GM20431 (cell line): ENCODE measurements at regions not wholly inside any gene's neighbourhood (a gene's known extent, or its start where the extent isn't known, plus 50 kb on each side); places are given as distances from the start of the nearest gene placed in this dataset.

Experiments used
- in situ Hi-C: fragments of 300-500 bp; cut with MseI, MboI; formaldehyde crosslinking; loops from one replicate; pipeline ENCODE4 v1.15.0; 2020; ENCODE audit warnings: low sequenced_read_pairs; ENCODE audit not compliant: unreplicated experiment

DNA sequence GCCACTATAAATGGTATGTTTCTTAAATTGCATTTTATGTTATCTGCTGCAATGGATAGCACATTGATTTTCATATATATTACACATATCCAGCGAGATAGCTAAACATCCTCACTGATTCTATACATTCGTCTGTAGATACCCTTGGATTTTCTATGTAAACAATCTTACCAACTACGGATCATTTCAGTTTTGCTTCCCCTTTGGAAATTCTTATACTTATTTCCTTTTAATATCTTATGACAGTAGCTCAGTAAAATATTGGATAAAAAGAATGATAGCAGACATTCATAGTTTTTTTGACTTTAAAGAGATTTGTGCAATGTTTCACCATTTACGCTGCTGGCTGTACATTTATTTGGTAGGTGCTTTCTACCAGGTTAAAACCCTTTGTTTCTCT, 254.9 kb downstream of the SYK start:
- in situ Hi-C loops, result no loop called here

DNA sequence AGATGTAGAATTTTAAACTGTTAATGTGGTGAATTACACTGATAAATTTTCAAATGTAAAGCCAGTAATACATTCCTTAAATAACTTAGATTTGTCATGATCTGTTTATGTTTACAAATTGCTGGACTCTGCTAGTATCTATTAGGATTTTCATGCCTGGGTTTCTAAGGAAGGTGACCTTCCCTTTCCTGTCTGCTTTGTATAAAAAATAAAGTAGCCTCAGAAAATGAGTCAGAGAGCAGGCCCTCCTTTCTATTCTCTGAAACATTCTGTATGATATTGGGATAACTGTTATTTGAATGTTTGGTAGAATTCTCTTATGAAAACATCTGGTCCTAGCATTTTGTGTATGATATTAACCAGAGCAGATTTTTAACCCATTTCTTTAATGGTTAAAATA, 255.3 kb downstream of the SYK start:
- in situ Hi-C loops, result no loop called here

DNA sequence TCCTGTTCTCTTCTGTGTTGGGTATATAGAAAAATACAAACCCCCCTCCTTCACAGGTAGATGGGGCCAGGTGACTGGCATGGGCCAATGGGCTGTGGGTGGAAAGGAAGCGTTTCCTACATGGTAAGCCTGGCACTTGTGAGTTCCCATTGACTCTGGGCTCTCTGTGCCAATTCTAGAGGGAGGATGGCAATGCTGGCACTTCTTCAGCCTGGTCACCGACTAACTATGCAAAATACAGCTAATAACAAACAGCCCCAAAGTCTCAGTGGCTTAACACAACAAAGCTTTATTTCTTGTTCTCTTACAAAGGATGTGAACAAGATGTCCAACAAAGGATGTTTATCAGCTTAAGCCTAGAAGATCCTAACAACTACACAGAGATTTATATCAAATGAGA, 258.1 kb downstream of the SYK start:
- in situ Hi-C loops, result no loop called here

DNA sequence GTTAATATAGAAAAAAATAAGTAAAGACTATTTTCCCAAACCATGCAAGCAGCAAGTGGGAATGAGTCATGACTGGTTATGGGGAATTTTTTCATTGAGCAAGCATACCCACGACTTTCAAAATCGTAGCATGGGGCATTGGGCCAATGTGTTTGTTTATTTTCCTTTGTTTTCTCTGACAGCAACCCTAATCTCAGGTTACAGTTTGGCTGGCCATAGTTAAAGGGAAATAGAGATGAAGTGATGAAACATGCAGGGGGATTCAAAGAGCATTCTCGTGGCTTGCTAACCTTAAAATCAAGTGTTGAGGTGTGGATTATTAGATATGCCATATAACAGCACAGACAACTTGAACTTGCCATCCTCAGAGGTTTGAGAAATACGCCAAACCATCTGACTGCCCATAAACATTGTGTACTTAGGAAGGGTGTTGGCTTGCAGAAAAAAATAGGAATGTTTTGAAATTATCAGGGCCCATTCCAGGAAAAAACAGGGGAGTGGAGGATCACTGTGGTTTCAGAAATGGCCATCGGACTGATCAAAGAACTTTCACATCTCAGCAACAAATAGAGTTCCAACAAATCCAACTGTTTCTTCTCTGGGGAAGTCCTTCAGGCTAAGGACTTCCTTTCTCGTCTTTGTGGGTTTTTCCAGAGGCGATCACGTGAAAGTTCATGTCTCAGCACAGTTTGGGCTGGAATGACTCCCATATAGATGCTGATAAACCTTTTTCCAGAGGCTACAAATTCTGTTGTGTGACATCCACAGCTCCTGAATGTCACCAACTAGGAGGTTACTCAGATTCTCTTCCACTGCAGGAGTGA, 259.1 kb downstream of the SYK start:
- in situ Hi-C loops, result no loop called here

DNA sequence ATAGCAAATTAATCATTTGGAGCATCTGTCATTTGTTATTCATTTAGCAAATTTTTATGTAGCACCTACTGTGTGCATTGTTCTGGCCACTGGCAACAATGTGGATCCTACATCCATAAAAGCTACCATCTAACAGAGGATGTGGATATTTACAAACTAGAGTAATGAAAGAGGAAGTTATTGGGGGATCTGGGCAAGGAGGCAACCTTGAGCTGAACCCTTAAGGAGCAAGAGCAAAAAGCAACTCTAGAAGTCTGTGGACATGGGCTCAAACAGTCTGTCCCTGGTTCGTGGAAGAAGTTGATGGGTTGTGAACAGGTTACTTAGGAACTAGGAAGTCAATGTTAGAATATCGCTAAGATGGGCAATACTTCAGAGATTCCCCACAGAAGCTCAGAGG, 259.9 kb downstream of the SYK start:
- in situ Hi-C loops, result no loop called here

DNA sequence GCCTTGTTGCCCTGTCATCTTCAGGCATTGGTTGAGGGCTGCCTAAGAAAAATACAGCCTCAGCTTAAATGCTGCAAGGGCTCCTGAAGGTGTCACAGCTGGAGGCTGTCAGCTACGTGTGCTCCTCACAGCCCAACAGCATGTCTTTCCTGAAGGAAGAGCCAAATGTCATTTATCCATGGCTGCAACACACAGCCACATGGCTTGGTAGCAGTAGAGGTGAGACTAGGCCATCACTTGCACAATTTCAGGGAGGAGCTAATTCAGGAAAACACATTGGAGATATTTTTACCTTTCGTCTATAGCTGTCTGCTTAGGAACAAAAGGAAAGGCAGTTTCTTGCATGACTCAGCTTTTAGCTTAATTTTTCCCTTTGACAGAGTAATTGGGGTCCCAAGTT, 260.7 kb downstream of the SYK start:
- in situ Hi-C loops, result no loop called here

DNA sequence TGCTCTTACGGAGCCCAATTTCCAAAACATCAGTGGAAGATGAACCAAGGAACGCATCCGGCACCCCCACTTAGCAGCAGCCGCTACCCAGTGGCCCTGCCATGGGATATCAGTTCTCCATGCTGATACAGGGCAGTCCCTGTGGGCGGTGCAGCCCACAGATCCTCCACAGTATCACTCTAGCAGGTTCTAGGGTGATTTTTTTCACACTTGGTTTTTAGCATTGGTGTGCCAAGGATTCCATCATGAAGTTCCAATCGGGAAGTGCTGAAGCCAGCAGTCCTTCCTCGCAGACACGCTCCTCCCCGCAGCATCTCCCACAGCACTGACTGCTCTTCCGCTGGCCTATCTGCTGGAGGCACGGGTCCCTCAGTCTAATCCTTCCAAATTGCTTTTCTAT, 261.9 kb downstream of the SYK start:
- in situ Hi-C loops, result no loop called here

DNA sequence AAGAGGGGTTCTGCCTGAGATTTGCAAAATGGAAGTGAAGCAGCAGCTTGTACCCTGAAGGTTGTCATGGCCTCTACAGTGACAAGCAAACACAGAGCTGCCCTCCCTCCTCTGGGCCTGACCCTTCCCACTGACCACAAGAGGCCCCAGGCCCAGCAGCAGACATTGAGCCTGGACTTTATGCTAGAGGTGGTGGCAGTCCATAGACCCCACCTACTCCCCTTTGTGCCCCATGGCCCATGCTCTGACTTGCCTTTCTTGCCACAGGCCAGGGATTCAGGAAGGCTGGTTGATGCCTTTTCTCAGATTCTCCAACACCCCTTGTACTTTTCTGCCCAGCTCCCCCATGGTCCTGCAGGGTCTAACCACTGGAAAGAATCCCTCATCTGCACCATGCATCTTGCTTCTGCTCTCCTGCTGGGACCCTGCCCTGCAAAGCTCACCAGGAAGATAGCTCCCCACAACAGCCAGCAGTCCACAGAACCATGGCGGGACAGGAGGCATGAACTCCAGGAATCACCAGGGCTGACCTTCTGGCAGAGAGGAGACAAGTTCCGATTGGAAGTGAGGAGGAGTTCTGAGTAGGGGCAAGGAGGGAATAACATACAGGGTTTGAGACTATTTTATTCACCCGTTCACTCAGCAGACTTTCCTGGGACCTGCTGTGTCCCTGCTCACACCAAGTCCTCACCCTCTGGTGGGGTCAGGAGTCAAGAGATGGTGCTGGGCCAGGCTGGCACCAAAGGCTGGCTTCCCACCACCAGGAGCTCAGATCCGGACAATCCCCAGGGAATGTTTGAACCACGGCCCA, 263.8 kb downstream of the SYK start:
- in situ Hi-C loops, result no loop called here

DNA sequence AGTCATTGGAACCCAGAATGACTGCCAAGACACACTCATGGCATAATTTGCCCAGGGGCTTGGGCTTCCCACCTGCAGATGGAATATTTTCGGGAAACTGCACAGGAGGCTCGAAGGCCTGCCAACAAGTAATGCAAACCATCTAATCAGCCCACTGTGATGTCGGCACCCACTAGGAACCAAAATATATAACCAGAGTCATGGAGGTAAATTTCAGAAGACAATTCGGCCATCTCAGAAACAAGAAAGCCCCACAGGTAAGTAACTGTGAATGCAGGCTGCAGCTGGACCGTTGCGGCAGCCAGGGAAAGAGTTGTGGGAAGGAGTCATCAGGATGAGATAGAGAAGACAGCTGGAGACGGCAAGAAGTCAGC, 264.4 kb downstream of the SYK start:
- in situ Hi-C loops, result no loop called here

DNA sequence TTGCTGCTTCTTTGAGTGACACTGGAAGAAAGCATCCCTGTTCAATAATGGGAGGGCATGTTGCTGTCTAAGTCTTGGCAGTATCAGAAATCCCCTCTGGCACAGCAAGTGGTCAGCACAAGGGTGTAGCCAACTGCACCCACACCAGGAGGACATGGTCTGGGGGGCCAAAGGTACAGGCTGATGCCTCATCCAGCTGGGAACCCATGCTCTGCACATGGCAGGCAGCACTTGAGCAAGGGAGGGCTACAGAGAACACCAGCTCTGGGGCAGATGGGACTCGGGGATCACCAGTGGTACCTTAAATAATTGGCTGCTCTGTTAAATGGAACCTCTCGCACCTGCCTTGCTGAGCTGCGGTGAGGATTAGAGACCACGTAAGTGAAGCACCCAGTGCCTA, 265.2 kb downstream of the SYK start:
- in situ Hi-C loops, result no loop called here

DNA sequence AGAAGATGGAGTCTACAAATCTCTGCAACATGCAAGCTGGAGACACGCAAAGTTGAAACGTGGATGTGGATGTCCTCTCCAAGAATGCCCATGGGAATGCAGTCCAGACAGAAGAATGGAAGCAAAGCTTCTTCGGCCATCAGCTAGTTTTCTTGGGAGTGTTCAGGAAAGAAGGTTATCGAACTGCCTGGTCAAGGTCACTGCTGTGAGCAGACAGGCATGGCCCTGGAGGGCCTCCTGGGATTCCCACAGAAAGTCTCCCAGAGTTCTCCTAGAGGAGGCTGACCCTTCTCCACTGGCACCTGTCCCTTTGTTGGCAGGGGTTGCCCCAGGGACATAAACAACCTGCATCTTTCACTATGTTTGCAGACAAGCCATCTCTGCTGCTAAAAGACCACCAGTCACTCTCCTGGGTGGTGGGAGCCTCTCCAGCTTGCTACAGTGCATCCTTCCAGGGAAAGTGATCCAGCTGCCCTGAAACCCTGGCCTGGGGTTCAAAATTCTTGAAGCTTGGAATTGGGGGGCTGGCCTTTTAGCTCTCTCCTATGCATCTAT, 265.8 kb downstream of the SYK start:
- in situ Hi-C loops, result no loop called here

DNA sequence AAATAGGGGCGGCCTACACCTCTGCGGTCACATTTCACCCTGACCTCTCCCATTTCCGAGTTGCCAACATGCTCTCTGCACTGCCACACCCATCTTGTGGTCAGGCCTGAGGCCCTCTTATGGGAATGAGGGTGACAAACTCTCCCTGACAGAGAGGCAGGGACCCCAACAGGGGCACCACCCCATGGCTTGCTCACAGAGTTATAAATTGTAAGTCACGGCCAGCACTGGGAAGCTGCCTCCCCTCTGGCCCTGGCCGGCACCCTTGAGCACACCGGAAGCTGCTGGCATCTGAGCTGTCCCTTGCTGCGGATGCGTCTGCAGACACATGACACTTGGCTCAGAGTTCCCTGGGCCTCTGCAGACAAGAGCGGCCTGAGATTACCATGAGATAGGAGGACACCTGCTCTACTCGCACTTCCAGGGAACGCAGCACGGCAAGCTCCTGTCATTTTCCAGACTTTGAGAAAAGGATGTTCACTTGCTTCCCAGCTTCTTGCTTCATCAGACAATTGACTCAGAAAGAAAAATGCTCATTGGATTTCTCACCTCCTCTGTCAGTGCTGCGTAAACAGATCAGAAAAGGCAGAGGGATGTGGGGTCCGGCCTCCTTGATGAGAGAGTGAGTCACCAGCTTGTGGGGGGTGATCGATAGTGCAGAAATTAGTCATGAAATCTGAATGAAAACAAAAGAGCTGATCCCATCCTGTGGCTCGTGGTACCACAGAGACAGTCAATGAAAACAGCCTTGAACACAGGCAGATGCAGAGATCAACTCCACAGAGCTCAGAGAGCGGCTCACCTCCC, 269.8 kb downstream of the SYK start:
- in situ Hi-C loops, result no loop called here

DNA sequence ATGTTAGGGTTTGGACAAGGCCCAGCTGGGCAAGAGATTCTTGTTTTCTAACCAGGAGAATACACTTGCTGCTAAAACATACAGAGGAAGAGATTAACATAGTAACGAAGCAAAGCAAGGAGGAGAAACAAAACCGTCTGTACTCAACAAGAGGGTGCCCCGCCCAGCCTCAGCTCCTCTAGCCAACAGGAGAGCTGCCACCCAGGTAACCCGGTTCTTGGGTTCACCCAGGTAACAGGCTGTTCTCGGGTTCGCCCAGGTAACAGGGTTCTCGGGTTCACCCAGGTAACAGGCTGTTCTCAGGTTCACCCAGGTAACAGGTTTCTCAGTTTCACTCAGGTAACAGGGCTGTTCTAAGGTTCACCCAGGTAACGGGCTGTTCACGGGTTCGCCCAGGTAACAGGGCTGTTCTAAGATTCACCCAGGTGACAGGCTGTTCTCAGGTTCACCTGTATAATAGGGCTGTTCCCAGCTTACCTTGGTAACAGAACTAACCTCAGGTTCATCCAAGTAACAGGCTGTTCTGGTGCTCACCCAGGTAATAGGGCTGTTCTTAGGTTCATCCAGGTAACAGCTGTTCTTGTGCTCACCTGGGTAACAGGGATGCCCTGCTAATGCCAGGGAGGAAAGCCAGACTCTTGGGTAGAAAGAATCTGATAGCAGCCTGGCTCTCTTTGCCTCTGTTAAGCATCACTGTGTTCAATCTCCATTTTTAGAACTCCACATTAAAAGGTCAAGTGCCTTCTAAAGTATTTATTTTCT, 271.6 kb downstream of the SYK start:
- in situ Hi-C loops, result no loop called here

DNA sequence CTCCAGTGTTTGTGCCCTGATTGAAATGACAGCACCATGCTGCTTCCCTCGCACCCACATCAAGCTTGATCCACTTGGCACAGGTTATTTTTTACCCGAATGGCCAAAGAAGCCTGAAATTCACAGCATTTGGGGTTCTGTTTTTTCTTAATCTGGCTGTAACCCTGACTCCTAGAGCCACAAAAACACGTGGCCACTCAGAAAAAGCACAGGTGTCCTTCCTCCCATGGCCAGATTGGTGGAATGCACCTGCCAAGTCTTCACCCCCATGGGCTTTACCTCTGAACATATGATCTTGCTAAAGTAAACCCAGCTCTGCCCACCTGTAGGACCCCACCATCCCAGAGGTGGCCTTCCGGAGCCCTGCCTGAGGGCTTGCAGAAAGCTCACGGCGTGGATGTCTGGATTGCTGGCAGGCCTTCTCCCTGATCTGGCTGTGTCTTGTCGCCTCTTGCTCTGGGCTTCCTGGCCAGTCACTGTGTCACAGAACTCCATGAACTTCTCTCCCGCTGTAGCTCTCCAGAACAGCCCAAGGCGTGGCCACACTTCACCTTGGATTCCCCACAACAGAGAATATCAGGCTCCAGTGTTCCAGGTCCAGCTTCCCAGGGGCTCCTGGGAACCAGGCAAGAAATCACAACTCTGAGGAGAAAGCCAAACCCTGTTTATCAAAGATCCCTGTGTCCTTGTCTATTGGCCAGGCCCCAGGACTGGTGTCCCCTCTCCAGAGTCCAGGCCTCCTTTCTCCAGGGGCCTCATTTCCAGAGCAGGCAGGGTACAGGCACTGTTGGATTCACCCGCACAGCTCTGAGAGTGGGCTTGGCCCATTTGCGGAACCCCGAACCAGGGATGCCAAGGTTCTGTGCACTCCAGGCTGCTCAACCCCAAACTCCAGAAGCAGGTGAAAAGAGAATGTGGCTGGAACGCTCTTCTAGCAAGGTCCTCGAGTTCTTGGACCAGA, 272.5 kb downstream of the SYK start:
- in situ Hi-C loops, result no loop called here

DNA sequence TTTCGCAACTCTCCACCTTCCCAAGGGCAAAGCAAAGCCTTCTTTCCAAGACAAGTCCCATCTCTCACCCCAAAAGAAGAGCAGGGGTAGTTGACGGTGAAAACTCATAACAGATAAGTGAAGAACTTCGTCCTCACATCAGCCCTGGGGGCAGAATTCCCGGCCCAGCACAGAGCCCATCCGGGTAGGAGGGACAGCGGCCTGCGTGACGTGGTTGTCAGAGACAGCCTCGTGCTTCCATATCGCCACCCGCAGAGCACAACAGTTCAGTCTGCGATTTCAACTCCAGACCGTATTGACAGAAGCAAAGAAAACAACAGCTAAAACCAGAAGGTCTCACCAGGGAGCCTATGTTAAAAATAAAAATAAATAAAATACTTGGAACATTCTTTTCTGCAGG, 273.2 kb downstream of the SYK start:
- in situ Hi-C loops, result no loop called here

DNA sequence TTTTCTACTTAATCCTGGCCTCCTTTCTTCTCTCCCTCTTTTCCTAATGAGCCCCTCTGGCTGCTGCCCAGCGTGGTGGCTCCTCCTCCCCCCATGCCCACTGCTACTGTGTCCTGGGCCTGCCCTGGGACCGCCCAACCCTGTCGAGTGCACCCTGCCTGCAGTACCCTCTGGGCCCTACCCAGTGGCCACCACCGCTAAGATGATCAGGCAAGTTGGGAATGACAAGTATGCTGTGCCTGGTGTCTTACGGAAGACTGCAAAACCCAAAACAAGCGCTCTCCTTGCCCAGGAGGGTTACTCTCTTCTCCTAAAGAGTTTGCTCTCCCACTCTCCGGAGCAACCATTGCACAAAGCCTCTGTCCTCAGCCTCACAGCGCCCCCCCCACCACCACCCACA, 273.7 kb downstream of the SYK start:
- in situ Hi-C loops, result no loop called here

DNA sequence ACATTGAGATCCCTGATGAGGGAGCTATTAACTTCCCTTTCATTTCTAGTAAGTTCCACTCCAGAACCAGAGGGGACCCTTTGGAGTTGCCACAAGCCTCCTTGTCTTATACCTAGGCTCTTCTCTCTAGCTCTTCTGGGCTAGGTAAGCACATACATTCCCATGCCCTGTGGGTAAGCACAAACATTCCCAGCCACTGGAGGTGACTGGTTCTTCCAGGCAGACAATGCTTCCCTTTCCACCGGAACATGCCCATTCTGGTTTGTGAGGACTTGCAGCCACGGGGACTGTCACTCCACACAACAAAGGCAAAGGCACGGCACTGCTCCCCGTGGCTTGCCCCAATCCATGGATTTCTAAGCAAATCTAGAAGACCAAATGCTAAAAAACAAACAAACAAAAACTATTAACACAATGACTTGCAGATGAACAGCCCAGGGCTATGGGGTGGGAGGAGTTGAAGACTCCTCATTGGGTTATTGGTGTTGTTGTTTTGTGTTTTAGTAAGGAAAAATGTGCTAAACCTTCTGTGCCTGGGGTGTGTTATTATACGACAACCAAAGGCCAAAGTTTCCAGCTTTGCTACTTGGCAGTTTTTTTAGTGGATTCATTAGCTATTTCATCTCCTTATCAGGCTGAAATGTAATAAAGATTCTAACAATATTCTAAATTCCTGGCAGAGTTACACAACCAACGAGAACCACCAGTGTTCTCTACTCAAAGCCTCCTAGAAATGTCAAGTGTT, 276.2 kb downstream of the SYK start:
- in situ Hi-C loops, result no loop called here

DNA sequence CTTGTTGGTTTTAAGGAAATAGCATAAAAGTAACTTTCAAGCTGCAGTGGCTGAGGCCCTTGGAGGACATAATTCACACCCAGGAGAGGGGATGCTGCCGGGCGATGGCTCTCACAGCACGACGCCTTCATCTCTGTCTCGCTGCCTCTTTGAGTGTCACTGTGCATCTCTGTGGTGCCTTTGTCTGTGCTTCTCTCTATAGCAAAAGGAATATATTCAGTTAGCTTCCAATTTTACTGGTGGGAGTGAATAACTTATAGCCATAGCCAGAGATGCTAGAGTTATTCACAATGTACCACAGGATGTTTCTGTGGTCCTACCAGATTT, 276.7 kb downstream of the SYK start:
- in situ Hi-C loops, result no loop called here
